KMS-11 (cell line): ENCODE measurements at regions not wholly inside any gene's neighbourhood (a gene's known extent, or its start where the extent isn't known, plus 50 kb on each side); places are given as distances from the start of the nearest gene placed in this dataset.

Experiments
- H2AFZ ChIP-seq: fragments of 200-600 bp; sonication (generic); 2 replicates; pipeline ENCODE4 v1.6.1; 2016; ENCODE audit warnings: antibody characterized with exemption, mixed run types, low read depth
- H3K27ac ChIP-seq: fragments of 200-600 bp; sonication (generic); 2 replicates; pipeline ENCODE4 v1.6.1; 2016; ENCODE audit warnings: mild to moderate bottlenecking, mixed run types
- H3K27me3 ChIP-seq: fragments of 200-600 bp; sonication (generic); 2 replicates; pipeline ENCODE4 v1.6.1; 2017; ENCODE audit warnings: mild to moderate bottlenecking, low read depth, mixed run types, moderate library complexity; ENCODE audit not compliant: insufficient read depth
- H3K36me3 ChIP-seq: fragments of 200-600 bp; sonication (generic); 2 replicates; pipeline ENCODE4 v1.6.1; 2017; ENCODE audit warnings: mild to moderate bottlenecking, mixed run types; ENCODE audit not compliant: insufficient read depth
- H3K4me1 ChIP-seq: fragments of 200-600 bp; sonication (generic); 2 replicates; pipeline ENCODE4 v1.6.1; 2016; ENCODE audit warnings: mild to moderate bottlenecking, low read depth, mixed run types; ENCODE audit not compliant: poor library complexity, severe bottlenecking
- H3K4me2 ChIP-seq: fragments of 200-600 bp; sonication (generic); 2 replicates; pipeline ENCODE4 v1.7.0; 2016; ENCODE audit warnings: mild to moderate bottlenecking, mixed run types
- H3K4me3 ChIP-seq: fragments of 200-600 bp; sonication (generic); IDR thresholded peaks from 2 replicates; pipeline ENCODE4 v1.6.1; 2017; ENCODE audit warnings: low read depth, low read length, mixed read lengths; ENCODE audit not compliant: insufficient read depth
- H3K79me2 ChIP-seq: fragments of 200-600 bp; sonication (generic); 2 replicates; pipeline ENCODE4 v1.6.1; 2016; ENCODE audit warnings: low read depth, mixed run types; ENCODE audit not compliant: insufficient read depth
- H3K9ac ChIP-seq: fragments of 200-600 bp; sonication (generic); 2 replicates; pipeline ENCODE4 v1.6.1; 2016; ENCODE audit warnings: mild to moderate bottlenecking, mixed run types
- H4K20me1 ChIP-seq: fragments of 200-600 bp; sonication (generic); 2 replicates; pipeline ENCODE4 v1.6.1; 2016; ENCODE audit warnings: mild to moderate bottlenecking, mixed run types; ENCODE audit not compliant: insufficient read depth
- CTCF ChIP-seq: fragments of 200-600 bp; sonication (generic); conservative IDR thresholded peaks from 2 replicates; pipeline ENCODE4 v1.6.1; 2017; ENCODE audit warnings: low read depth, mild to moderate bottlenecking, antibody characterized with exemption, low read length, moderate library complexity, mixed read lengths

DNA sequence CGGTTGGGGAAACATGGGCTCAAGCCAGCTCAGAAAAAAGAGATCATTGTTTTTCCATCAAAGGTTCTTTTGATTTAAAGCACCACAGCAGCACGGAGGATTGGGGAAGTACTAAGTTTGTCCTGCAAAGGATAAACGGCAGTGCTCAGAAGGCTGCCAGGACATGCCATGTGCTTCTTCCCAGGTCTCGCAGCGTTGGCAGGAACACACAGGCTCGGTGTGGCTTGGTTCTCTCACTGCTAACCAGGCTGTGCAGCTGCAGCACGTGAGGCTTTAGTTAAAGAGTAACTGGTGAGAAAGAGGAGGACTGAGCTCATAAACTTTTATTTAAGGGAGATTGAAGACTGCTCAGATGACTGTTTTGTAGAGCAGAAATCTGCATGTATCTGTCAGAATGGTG lies 264.3 kb downstream of the TSN start:
- TF ChIP-seq CTCF: no peak

GRCh38 chr2:122020377-122020776 lies 264.9 kb downstream of the TSN start:
- no peaks in the 10 kb centered on the region for H4K20me1 ChIP-seq
- no peak overlapping the region for H3K4me3 ChIP-seq
- H3K27ac ChIP-seq: no peak overlapping the region
- H3K4me1 ChIP-seq: no peaks in the 10 kb centered on the region
- no peaks in the 10 kb centered on the region for H3K27me3 ChIP-seq
- TF ChIP-seq CTCF: no peak
- H3K79me2 ChIP-seq: no peaks in the 10 kb centered on the region
- H3K36me3 ChIP-seq: no peaks in the 10 kb centered on the region
- no peak overlapping the region for H3K9ac ChIP-seq
- no peak overlapping the region for H3K4me2 ChIP-seq
- H2AFZ ChIP-seq: no peak overlapping the region

More for the DNA sequence above, 264.3 kb downstream of the TSN start:
- Histone ChIP-seq H3K27me3 (no peaks in the 10 kb centered on the region), H3K27ac (no peak overlapping the region), H3K4me2 (no peak overlapping the region), H3K4me1 (no peaks in the 10 kb centered on the region), H3K79me2 (no peaks in the 10 kb centered on the region), H4K20me1 (no peaks in the 10 kb centered on the region), H3K36me3 (no peaks in the 10 kb centered on the region), H3K9ac (no peak overlapping the region), H3K4me3 (no peak overlapping the region), H2AFZ (no peak overlapping the region)

- Histone ChIP-seq H3K27me3 (no peaks in the 10 kb centered on the region), H3K27ac (no peak overlapping the region), H3K4me1 (no peaks in the 10 kb centered on the region), H4K20me1 (no peaks in the 10 kb centered on the region), H2AFZ (no peak overlapping the region), H3K4me3 (no peak overlapping the region), H3K4me2 (no peak overlapping the region), H3K36me3 (no peaks in the 10 kb centered on the region), H3K79me2 (no peaks in the 10 kb centered on the region), H3K9ac (no peak overlapping the region)
- TF ChIP-seq CTCF: no peak
Measured at GRCh38 chr2:122021941-122022340, 266.5 kb downstream of the TSN start.

DNA sequence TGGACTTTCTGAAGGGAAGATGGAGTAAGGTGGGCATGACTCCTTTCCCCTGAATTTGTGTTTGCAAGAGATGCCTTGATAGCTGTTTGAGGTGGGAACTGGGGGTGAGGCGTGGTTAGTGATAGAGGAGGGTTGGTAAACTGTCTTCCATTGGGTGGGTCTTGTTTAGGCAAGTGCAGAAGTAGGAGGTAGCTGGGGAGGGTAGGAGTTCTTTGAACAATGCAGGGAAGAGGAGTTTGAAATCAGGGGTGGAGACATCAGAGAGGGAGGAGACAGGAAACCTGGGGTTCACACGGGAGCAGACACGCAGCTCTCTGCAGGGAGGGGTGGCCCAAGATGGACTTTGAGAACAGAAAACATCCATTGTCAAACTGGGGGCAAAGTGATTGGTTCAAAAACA lies 267.1 kb downstream of the TSN start:
- no peaks in the 10 kb centered on the region for H3K36me3 ChIP-seq
- no peak overlapping the region for H3K4me3 ChIP-seq
- TF ChIP-seq CTCF: no peak
- H4K20me1 ChIP-seq: no peaks in the 10 kb centered on the region
- H3K9ac ChIP-seq: no peak overlapping the region
- H2AFZ ChIP-seq: no peak overlapping the region
- H3K4me2 ChIP-seq: no peak overlapping the region
- H3K27ac ChIP-seq: no peak overlapping the region
- no peaks in the 10 kb centered on the region for H3K27me3 ChIP-seq
- no peaks in the 10 kb centered on the region for H3K4me1 ChIP-seq
- H3K79me2 ChIP-seq: no peaks in the 10 kb centered on the region
